GM18951 (cell line): ENCODE measurements at regions not wholly inside any gene's neighbourhood (a gene's known extent, or its start where the extent isn't known, plus 50 kb on each side); places are given as distances from the start of the nearest gene placed in this dataset.

Source experiments
- POLR2A ChIP-seq: IDR thresholded peaks from 4 replicates; pipeline ENCODE4 v1.6.1; 2011; ENCODE audit warnings: mild to moderate bottlenecking; ENCODE audit not compliant: insufficient read length, insufficient read depth; ENCODE audit errors: extremely low read depth
- in situ Hi-C: fragments of 300-500 bp; cut with MboI; formaldehyde crosslinking; loops from one replicate; pipeline ENCODE4 v1.12.0; 2022; ENCODE audit warnings: low sequenced_read_pairs, mixed read lengths, inconsistent platforms; ENCODE audit not compliant: unreplicated experiment

DNA sequence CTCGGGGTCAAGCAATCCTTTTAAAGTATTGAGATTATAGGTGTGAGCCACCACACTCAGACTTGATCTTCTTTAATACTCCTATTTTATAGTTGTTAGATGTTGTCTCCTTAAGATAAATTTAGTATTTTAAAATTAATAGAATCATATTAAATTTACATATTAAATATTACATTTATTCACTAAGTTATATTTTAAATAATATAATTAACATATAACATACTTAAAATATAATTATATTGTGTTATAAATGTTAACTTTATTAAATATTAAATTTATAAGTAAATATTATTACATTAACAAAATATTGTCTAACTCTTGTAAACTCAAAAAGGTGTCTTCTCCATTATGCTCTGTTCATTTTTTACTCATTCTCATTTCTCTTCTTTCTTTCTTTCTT, 675.9 kb upstream of the ADGRL4 start:
- in situ Hi-C loops = no loop called here
- no peak for TF ChIP-seq POLR2A

DNA sequence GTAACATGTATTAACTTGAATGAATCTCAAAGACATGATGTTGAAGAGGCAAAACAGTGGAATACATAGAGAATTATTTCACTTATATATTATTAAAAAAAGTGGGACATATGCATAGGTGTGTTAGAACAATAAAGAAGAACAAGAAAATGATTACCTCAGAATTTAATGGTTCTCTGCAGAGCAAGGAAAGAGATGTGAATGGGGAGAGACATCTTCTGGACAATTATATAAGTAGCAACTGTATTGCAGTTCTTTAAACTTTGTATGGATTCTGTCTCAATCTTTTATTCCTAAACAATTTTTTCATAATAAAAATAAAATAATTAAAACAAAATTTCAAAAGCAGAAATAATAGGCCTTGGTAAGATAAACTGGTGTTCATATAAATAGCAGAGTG, 674.9 kb upstream of the ADGRL4 start:
- TF ChIP-seq POLR2A = no peak
- in situ Hi-C loops = no loop called here

DNA sequence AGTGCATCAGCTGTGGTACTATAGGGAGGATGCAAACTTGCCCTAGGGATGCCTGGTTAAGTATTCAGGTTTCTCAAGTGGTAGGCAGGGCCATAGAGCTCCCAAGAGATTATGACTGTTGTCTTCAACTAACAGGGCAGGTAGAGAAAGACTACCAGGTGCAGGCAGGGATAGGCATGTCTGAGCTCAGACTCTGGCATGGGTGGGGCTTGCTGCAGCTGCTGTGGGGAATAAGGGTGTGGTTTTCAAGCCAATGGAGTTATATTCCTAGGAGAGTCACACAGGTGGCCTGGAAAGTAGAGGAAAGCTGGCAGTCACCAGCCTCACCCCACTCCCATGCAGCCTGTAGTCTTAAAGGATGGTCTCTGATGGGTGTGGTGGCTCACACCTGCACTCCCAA, 673.4 kb upstream of the ADGRL4 start:
- TF ChIP-seq POLR2A = no peak
- in situ Hi-C loops = no loop called here

DNA sequence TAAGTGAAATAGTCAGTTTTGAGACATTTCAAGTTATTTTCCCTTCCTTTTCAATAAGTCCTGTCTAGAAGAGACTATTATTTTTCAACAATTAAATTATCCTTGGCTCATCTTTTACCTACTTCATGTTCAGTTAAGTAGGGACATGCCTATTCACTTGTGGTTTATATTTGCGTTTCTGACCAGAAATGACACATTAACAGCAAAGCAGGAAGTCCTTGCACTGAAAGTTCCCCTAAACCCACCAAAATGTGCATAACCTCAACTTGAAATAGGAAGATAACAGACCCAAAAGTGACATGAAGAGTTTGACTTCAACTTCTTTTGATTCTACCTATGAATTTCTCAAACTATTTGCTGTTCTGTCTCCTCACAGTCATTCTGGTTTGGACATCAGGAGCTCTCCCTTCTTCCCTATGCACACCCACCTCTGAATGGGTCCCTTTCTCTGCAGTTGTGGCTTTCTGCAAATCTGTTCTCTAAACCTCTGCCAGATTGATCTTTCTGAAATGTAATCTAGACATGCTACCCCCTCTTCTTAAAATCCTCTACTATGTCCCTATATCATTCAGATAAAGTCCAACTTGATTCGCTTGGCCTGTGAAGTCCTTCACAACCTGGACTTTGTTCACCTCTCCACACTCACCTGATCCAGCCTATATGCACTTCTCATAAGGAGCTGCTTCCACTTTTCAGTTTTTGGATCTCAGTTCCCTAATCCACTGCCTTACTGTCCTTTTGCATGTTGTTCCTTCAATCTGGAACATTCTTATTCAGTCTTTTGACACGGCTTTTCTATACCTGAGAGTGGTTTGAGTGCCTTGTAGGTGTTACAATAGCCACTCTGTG, 661.5 kb upstream of the ADGRL4 start:
- TF ChIP-seq POLR2A = no peak
- in situ Hi-C loops = no loop called here

DNA sequence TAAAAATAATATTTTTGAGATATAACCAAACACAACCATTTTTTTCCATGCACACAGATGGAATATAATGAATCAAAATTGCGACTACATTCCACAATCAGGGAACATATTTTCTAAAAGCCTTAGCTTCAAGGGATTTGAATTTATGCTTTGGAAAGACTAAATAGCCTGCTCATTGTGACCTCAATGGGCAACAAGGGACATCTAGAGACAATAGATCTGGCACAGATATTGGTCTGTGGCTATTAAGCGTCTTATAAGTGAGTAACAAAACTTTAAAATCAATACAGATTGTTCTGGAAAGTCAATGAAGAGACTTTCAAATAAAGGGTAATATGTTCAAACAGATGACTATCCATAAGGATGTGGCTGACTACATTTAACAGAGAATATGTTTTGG, 660.6 kb upstream of the ADGRL4 start:
- in situ Hi-C loops = no loop called here
- no peak for TF ChIP-seq POLR2A

DNA sequence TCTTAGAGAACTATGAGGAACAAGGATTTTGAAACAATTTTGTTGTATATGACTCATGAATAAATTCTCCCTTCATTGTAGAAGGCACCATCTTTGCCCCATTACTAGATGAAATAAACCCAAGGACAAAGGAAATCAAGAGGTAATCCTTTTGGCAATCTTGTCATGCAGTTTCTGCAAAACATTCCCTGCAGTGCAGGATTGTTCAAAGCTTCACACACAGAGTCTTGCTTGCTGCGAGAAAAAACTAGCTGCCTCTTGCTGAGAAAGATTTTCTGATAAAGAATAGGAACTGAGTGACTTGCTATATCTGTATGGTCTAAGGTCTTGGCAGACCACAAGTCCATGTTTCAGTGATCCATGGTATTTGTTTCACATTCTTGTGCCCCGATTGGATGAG, 657.4 kb upstream of the ADGRL4 start:
- in situ Hi-C loops = no loop called here
- TF ChIP-seq POLR2A = no peak

DNA sequence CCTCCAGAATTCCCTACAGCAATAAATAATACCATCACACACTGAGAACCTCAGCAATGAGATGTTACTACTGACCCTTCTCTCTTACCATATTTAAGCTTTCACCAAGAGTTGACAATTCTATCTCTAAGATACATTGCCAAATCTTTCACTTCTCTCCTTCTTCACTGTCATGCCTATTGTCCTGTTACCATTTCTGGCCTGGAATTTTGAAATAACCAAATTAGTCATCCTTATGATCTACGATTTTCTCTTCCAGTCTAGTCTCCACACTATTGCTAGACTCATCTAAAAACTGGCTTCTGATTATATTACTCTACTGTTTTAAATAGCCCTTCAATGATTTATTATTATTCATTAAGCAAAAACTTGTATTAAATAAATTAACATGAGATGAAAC, 656.1 kb upstream of the ADGRL4 start:
- in situ Hi-C loops = no loop called here
- TF ChIP-seq POLR2A = no peak

DNA sequence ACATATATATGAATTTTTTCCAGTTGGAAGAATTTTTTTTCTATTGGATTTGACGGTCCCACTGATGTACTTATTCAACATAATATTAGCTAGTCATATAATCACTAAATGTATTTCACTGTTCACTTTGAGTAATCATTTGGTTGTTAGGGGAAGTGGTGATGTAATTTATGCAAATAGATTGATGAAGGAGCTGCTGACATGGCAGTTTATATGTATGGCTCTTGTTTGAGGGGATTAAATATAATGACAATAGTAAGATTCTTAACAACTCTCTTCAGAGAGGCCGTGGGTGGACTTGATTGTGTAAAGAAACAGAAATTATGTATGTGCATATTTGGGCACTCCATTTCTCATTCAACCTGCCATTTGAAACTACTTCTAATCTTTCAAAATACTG, 653.6 kb upstream of the ADGRL4 start:
- in situ Hi-C loops = no loop called here
- TF ChIP-seq POLR2A = no peak

DNA sequence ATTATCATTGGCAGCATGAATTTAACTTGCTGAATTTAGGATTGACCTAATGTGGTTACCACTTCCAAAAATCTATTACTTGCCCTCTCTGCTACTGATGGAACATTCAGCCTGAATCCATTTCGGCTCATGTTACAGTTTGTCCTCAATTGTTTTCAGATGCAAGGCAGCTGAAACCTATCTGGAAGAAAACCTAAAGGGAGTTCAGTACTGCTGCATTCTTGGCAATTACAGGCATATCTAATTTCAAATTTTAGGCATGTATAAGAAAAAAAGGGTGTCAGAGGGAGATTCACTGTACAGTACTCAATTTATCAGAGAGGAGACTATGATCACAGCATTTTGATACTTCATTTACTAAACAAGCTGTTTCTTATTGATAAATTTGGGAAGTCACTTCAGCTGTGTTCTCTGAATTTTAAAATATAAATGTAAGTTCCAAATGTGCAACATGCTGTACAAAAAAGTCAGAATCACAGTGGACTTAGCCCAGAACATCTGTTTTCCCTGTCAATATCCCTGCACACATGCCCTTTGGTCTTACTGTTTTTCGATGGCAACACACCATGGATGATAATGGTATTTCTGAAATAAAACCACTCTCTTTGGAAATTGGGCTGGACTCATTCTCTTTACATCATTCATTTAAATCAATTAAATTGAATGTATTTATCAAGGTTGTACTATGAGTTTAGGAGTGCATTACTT, 651.6 kb upstream of the ADGRL4 start:
- in situ Hi-C loops = no loop called here
- TF ChIP-seq POLR2A = no peak

DNA sequence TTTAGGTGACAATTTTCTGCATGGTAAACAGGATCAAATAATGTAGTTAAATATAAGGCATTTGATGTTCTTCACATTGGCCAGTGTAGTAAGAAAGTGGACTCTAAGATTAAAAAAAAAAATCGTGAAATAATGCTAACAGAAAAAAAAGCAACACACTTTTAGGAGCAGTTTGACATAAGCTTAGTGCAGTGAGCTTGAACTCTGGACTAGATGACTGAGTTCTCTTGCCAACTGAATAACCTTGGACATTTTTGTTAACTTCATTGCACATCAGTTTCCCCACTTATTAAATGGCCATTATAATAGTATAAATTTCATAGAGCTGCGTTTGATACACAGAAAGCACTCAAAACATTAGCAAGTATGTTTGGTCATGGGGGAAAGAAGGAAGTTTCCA, 649.3 kb upstream of the ADGRL4 start:
- TF ChIP-seq POLR2A = no peak

DNA sequence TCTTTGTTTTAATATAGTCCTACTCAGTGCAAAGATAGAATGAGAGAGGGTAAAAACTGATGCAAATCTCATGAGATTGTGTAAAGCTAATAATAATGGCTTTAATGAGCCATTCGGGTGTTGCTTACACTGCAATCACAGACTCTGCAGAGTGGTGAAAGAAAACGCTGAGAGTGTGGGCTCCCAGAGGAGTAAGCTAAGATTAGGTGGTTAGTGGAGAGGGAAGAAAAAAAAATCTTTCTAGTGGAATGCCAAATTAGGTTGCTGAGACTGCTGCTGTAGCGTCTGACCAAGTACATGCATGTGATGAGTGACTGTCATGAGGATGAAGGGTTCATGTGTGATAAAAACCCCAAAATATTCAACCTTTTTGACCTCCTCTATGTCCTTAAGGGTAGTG, 645.9 kb upstream of the ADGRL4 start:
- in situ Hi-C loops = no loop called here

More for the DNA sequence above, 649.3 kb upstream of the ADGRL4 start:
- in situ Hi-C loops = no loop called here

DNA sequence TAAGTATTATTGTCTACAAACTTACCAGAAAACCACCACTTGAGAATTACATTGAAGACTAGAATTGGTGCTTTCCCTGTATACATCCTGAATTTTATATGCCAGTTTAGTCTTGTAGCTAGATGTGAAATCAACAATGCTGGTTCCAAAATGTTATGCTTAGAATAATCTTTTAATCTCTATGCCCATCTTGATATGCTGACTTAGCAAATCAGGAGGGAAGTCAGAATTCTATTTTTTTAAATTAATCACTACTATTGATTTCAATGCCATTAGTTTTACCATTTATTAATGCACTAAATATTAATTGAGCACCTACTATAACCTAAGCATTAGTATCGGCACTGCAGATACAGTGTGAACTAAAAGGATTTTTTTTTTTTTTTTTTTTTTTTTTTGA, 641.6 kb upstream of the ADGRL4 start:
- no peak for TF ChIP-seq POLR2A

More for the DNA sequence above, 645.9 kb upstream of the ADGRL4 start:
- TF ChIP-seq POLR2A = no peak

DNA sequence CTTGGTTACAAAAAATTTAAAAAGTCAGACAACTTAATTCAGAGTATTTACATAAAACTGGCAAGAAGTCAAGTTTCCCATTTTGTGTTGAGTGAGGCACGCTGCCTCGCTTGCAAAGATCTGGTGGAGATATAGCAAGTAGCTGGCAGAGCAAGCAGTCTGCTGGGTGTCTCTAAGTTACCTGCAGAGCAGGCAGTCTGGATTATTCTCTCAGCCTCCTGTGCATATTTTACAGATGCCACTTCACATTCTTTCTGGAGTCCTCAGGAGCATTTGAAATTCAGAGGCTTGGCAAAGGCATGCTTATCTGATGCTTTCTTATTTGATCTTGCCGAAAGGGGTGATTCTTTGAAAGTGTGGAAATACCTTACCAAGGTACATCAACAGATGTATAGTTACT, 640.4 kb upstream of the ADGRL4 start:
- in situ Hi-C loops = no loop called here
- TF ChIP-seq POLR2A = no peak

More for the DNA sequence above, 641.6 kb upstream of the ADGRL4 start:
- in situ Hi-C loops = no loop called here

DNA sequence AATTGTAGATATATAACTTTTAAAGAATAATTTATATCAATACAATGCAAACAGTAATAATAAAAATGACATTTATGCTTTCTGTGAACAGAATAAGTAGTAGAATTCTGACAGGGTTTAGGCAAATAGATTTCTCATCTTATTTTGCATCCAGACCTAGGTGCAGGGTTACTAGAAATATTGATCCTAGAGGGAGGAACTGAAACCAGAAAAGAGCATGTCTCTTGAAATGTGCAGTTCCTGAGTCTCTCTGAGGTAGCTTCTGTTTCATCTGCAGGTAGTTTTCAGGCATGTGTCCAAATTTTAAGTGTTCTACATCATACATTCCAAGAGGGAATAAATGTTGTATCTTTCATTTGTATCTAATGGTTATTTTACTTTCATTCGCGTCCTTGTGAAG, 631.9 kb upstream of the ADGRL4 start:
- no peak for TF ChIP-seq POLR2A
- in situ Hi-C loops = no loop called here

DNA sequence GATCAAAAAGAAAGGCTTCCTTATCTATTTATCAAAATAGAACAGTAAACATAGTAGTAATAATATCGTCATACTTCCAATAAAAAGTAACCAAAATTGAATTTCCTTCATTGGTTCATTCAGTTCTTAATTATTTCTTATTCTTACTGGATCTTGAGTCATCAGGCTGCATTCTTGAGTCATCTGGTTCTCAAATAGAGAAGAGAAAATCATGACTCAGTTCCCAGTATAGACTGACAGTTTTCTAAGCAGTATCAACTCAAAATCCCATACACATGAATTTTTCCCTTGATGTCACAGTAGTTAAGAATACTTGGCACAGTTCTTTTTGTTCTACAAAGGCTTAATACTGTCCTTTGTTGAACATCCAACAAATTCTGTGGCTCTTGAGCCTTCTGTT, 626.9 kb upstream of the ADGRL4 start:
- no peak for TF ChIP-seq POLR2A
- in situ Hi-C loops = no loop called here

DNA sequence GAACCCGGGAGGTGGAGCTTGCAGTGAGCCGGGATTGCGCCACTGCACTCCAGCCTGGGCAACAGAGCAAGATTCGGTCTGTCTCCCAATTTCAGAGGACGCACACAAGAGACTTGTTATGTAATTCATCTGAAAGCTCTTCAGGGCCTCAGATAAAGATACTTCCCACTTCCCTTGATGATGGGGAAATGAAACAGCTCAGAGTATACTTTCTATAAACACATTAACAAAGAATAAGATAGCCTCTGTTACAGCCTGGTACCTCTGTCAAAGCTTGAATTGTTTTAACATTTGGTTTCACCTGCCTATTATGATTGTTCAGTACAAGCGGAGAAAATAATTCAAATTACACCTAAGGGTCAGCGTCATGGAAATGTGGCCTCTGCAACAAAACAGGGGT, 622.9 kb upstream of the ADGRL4 start:
- no peak for TF ChIP-seq POLR2A
- in situ Hi-C loops = no loop called here
